Natural killer cell (primary cell): ENCODE measurements at regions not wholly inside any gene's neighbourhood (a gene's known extent, or its start where the extent isn't known, plus 50 kb on each side); places are given as distances from the start of the nearest gene placed in this dataset.

Experiments used
- ATAC-seq, 3 donors: fragments of 150-1000 bp in 2 of 3; fragments of 200-7000 bp in 1 of 3; cut with Tn5 transposase; 1 replicate in 1 of 3; 2 replicates in 2 of 3; pipeline ENCODE4 v1.10.0; 2021; ENCODE audit warnings: mild to moderate bottlenecking in 2 of 3, moderate library complexity in 2 of 3
- DNase-seq, 2 donors: peaks; one replicate each; pipeline versions ENCODE4 v3.0.0 to v3.0.0-alpha.2; 2013 to 2021; ENCODE audit warnings: mixed read lengths in 1 of 2
- H3K27ac ChIP-seq: one replicate; pipeline ENCODE4 v1.5.1; 2013; ENCODE audit warnings: mild to moderate bottlenecking, low read length
- H3K27me3 ChIP-seq: one replicate; pipeline ENCODE4 v1.6.1; 2013; ENCODE audit warnings: low read length; ENCODE audit not compliant: control insufficient read depth, insufficient read depth
- H3K36me3 ChIP-seq: one replicate; pipeline ENCODE4 v1.6.1; 2013; ENCODE audit warnings: low read length; ENCODE audit not compliant: control insufficient read depth, insufficient read depth
- H3K4me1 ChIP-seq: one replicate; pipeline ENCODE4 v1.6.1; 2013; ENCODE audit warnings: low read length; ENCODE audit not compliant: control insufficient read depth, insufficient read depth
- H3K4me3 ChIP-seq: one replicate; pipeline ENCODE4 v1.5.1; 2013; ENCODE audit warnings: low read length
- H3K9me3 ChIP-seq: one replicate; pipeline ENCODE4 v1.6.1; 2013; ENCODE audit warnings: low read length; ENCODE audit not compliant: control insufficient read depth, insufficient read depth
- H3K27ac Mint-ChIP-seq, 2 donors: one replicate each; pipeline ENCODE4 v1.8.0; 2022; ENCODE audit warnings: mild to moderate bottlenecking in 2 of 2, mixed read lengths in 2 of 2, moderate library complexity in 1 of 2
- H3K27me3 Mint-ChIP-seq, 2 donors: one replicate each; pipeline ENCODE4 v1.8.0; 2022; ENCODE audit warnings: low read depth in 2 of 2, mixed read lengths in 2 of 2
- H3K36me3 Mint-ChIP-seq: one replicate; pipeline ENCODE4 v1.8.0; 2022; ENCODE audit warnings: mixed read lengths
- H3K4me1 Mint-ChIP-seq, 2 donors: one replicate each; pipeline ENCODE4 v1.8.0; 2022; ENCODE audit warnings: mixed read lengths in 2 of 2
- H3K4me3 Mint-ChIP-seq: one replicate; pipeline ENCODE4 v1.8.0; 2022; ENCODE audit warnings: mild to moderate bottlenecking, moderate library complexity, mixed read lengths
- H3K9me3 Mint-ChIP-seq, 2 donors: one replicate each; pipeline ENCODE4 v1.8.0; 2022; ENCODE audit warnings: mixed read lengths in 2 of 2
- CTCF ChIP-seq: fragments of 200-600 bp; IDR thresholded peaks from one replicate; pipeline ENCODE4 v1.8.0; 2022; ENCODE audit warnings: antibody characterized with exemption
- WGBS: methylation state at CpG from one replicate; pipeline ENCODE4 v1.1.7; 2013; ENCODE audit warnings: missing lambda C conversion rate; ENCODE audit not compliant: insufficient coverage; 5-methylcytosine and 5-hydroxymethylcytosine counted together
- intact Hi-C: fragments of 100-400 bp; cut with micrococcal nuclease; formaldehyde crosslinking; loops from one replicate; pipeline ENCODE4 v1.14.2; 2022

- Mint-ChIP-seq H3K27me3 (no peaks in the 10 kb centered on the region), H3K36me3 (no peaks in the 10 kb centered on the region), H3K9me3 (peaks cover 9 to 18% of the 10 kb centered on the region in 2 donors), H3K4me3 (no peak overlapping the region), H3K27ac (no peak overlapping the region), H3K4me1 (no peaks in the 10 kb centered on the region)
- ATAC-seq (no peak), DNase-seq (no peak)
- Histone ChIP-seq H3K4me1 (no peaks in the 10 kb centered on the region), H3K9me3 (peaks cover 4% of the 10 kb centered on the region), H3K27ac (no peak overlapping the region), H3K27me3 (no peaks in the 10 kb centered on the region), H3K4me3 (no peak overlapping the region), H3K36me3 (no peaks in the 10 kb centered on the region)
- intact Hi-C loops: no loop called here
- TF ChIP-seq CTCF: no peak
- 41% methylated on average over 2 of the region's 2 CpGs for WGBS
Observed at GRCh38 chr4:68744368-68744767, 71.4 kb upstream of the UGT2B10 start.

GRCh38 chr4:68748181-68748991, 67.4 kb upstream of the UGT2B10 start:
- 45% methylated on average over 8 of the region's 8 CpGs for WGBS
- H3K4me3 Mint-ChIP-seq: no peak overlapping the region

GRCh38 chr4:68750555-68750954, 65.2 kb upstream of the UGT2B10 start:
- Histone ChIP-seq H3K36me3 (no peaks in the 10 kb centered on the region), H3K4me1 (no peaks in the 10 kb centered on the region), H3K4me3 (no peak overlapping the region), H3K27ac (no peak overlapping the region), H3K9me3 (no peaks in the 10 kb centered on the region), H3K27me3 (no peaks in the 10 kb centered on the region)
- Mint-ChIP-seq H3K36me3 (no peaks in the 10 kb centered on the region), H3K27ac (no peak overlapping the region), H3K9me3 (peaks cover 4 to 7% of the 10 kb centered on the region in 2 donors), H3K4me3 (no peak overlapping the region), H3K27me3 (no peaks in the 10 kb centered on the region), H3K4me1 (no peaks in the 10 kb centered on the region)
- DNase-seq: no peak
- TF ChIP-seq CTCF: no peak
- intact Hi-C loops: no loop called here
- no peak for ATAC-seq

More at GRCh38 chr4:68748181-68748991, 67.4 kb upstream of the UGT2B10 start:
- Histone ChIP-seq H3K9me3 (peaks cover 4% of the 10 kb centered on the region), H3K27me3 (no peaks in the 10 kb centered on the region), H3K27ac (no peak overlapping the region), H3K36me3 (no peaks in the 10 kb centered on the region), H3K4me3 (no peak overlapping the region), H3K4me1 (no peaks in the 10 kb centered on the region)
- Mint-ChIP-seq H3K9me3 (peaks cover 4 to 10% of the 10 kb centered on the region in 2 donors), H3K27ac (no peak overlapping the region), H3K36me3 (no peaks in the 10 kb centered on the region), H3K27me3 (no peaks in the 10 kb centered on the region), H3K4me1 (no peaks in the 10 kb centered on the region)
- intact Hi-C loops: no loop called here
- TF ChIP-seq CTCF: no peak
- DNase-seq (no peak), ATAC-seq (no peak)

- intact Hi-C loops: no loop called here
- Mint-ChIP-seq H3K4me1 (no peaks in the 10 kb centered on the region), H3K36me3 (no peaks in the 10 kb centered on the region), H3K27ac (no peak overlapping the region), H3K4me3 (no peak overlapping the region), H3K9me3 (peaks cover 4 to 7% of the 10 kb centered on the region in 2 donors), H3K27me3 (no peaks in the 10 kb centered on the region)
- no peaks in the 10 kb centered on the region for H3K9me3 ChIP-seq
- ATAC-seq (no peak), DNase-seq (no peak)
- no peaks in the 10 kb centered on the region for H3K36me3 ChIP-seq
- H3K27me3 ChIP-seq: no peaks in the 10 kb centered on the region
- no peak overlapping the region for H3K4me3 ChIP-seq
- H3K4me1 ChIP-seq: no peaks in the 10 kb centered on the region
- WGBS: 61% methylated on average over 4 of the region's 4 CpGs
- TF ChIP-seq CTCF: no peak
- no peak overlapping the region for H3K27ac ChIP-seq
Observed at GRCh38 chr4:68751138-68751537, 64.7 kb upstream of the UGT2B10 start.
